Activated T-cell treated with anti-CD3 and anti-CD28 coated beads for 1 hour (primary cell): ENCODE measurements at regions not wholly inside any gene's neighbourhood (a gene's known extent, or its start where the extent isn't known, plus 50 kb on each side); places are given as distances from the start of the nearest gene placed in this dataset.
"Not testable (repeated sequence)": the region's sequence is repeated elsewhere in the genome, so short reads cannot be mapped to it uniquely, and the experiment has no call there.

Source experiments
- DNase-seq: peaks from one replicate; pipeline ENCODE4 v3.0.0-alpha.2; 2020; ENCODE audit warnings: low read depth

DNA sequence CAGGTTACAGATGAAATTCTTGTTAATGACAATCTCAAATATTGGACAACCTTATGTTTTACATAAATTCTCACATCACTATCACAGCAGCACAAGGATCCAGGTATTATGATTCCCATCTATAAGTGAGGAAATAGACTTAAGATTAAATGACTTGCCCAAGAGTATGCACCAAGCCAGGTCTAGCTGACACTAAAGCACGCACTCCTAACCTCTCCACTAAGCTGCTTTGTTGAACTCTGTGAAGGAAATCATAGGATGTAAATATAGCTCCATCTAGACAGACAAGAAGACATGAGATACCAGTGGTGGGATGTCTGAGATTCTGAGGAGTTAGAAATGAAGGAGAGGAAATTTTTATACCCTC is 87.9 kb downstream of the PHLDA1 start:
- DNase-seq, result no peak

DNA sequence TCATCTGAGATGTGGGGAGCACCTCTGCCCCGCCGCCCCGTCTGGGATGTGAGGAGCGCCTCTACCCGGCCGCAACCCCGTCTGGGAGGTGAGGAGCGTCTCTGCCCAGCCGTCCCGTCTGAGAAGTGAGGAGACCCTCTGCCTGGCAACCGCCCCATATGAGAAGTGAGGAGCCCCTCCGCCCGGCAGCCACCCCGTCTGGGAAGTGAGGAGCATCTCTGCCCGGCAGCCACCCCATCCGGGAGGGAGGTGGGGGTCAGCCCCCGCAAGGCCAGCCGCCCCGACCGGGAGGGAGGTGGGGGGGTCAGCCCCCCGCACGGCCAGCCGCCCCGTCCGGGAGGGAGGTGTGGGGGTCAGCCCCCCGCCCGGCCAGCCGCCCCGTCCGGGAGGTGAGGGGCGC is 89.9 kb downstream of the PHLDA1 start:
- DNase-seq, result not testable (repeated sequence)

DNA sequence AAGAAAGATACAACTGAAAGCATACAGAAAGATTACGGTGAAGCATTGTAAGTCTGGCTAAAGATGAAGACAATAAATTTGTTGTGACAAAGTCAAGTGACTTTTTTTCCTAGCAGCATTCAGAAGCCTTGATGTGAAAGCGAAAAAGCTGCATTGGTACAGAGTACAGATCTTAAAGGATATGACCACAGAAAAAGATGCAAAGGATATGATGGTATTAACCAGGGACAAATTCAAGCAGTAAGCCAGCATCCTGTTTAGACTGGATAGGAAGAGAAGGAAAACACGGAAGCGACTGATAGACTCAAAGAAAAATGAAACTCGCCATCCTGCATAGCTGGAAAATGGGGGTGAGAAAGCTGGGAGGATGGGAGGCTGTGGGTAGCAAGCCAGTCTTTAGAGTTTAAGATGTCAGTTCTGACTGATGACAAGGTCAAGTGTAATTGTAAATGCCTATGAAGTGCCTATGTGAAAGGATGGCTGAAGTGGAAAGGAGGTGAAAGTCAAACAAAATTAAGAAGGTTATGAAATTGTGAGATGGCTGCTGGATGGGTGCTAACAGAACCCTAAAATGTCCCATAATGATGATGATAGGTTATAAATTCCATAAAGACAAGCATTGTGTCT is 92.4 kb downstream of the PHLDA1 start:
- DNase-seq, result no peak

DNA sequence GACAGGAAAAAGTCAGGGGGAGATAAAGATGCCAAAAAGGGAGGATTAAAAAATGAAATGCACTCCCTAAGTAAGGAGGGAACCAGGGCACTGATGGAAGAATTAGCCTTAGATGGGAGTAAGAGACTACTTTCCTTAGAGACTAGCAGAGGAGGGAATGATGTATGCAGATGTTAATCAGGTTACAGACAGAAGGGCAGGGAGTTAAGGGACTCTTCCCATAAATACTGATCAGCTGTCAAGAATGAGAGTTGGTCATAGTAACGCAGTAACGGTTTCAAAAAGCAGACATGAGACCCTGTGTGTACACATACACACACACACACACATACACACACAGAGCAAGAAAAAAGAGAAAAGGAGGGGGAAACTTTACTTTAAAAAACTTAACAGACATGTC is 93.4 kb downstream of the PHLDA1 start:
- DNase-seq, result no peak

DNA sequence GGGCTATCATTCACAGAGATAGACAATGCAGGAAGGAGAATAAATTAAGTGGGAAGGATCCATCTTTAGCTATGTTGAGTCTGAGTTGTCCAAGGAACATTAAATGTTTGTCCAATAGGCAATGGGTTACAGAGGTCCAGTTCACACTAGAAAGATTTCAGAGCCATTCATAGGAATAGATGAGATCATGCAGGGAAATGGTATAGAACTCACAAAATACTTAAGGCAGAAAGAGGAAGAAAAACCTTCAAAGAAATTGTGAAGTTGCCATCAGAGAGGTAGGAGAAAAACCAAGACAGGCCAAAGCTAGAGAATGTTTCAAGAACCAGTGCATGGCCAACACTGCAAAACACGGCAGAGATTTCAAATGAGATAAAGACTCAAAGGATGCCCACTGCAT is 94.1 kb downstream of the PHLDA1 start:
- DNase-seq, result no peak

DNA sequence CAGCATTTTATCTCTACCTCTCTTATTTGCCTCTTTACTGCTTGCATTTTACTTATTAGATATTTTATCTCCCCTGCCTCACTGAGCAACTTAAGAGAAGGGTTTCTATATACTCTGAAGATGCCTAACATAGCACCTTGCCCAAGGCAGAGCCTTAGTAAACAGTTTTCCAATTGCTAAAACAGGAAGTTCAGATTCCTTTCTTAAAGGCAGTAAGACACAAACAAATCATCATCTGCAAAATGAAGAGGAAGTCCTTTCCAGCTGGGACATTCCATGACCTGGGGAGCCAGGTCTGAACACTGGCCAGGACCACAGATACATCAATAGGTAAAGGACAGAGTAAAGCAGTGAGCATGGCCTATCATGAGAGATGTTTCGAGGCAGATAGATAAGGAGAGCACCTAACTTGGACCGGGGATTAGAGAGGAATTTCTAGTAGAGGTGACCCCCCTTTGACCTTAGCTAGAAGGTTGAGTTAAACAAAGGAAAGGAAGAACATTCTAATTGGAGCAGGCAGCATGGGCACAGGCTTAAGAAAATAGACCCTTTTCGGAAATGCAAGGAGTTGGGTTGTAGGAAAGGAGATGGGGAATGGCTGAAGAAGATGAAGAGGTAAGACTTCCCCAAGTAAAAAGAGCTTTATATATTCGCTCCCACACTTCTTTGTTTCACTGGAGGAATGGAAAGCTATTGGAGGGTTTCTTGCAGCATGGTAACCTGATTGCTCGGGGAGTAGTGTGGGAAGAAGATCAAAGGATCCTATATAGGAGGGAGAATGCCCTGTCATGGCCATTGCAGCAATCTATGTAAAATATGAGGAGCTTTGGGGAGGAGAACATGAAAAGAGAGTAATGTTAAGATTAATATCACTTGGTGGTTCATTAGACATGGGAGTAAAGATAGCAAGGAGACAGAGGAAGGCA is 94.8 kb downstream of the PHLDA1 start:
- no peak for DNase-seq

DNA sequence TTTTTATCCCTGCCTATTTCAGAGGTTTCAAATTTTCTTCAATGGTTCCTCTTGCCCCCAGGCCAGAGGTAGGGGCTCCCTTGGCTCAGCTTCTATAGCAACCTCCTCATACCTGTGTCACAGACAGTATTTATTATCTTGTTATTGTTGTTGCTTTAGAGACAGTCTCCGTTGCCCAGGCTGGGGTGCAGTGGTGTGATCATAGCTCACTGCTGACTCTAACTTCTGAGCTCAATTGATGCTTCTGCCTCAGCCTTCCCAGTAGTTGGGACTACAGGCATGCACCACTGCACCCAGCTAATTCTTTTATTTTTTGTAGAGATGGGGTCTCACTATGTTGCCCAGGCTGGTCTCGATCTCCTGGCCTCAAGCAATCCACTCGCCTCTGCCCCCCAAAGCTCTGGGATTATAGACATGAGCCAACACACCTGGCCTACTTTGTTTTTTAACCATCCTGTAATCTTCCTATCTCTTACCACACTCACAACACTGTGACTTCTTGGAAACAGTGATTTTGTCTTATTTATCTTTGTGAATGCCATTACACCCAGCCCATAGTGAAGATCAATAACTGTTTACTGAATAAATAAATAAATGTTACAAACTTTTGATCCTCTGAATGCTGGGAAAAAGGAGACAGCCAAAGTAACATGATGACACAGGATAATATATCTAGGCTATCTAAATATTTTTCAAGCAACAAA is 95.9 kb downstream of the PHLDA1 start:
- no peak for DNase-seq

DNA sequence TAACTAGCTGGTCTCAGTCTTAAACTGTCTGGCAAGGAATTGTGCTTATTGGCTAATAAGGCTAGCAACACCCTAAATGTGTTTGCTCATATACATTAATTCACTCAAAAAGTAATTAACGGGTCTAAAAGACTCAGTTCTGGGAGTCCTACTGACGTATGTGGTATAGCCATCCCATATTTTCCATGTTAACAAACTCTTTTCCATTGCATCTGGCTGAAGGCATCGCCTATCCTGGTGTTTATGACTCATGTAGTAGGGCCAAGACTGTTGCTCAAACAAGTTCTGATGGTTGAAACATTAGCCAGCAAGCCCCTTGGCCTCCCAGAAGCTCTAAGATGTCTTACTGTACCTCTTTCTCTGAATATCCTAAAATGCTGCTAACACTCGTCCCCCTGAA is 98.5 kb downstream of the PHLDA1 start:
- DNase-seq, result no peak

DNA sequence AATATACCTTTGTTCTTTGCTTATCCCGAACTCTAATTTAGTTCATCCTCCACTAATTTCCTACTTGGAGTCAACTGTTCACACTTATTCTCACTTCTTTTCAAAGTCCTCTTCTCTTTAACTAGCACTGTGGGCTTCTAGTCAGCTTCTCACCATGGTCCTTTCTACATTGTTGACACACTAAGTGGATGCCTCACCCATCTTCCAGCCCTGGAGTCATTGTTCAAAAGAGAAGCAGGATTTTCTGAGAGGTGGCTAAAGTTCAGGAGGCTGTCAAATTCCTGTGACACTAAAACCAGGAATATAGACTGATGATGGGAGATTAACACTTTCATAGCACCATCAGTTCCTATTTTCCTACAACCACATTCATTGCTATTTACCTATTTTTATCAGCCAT is 99.3 kb downstream of the PHLDA1 start:
- no peak for DNase-seq

DNA sequence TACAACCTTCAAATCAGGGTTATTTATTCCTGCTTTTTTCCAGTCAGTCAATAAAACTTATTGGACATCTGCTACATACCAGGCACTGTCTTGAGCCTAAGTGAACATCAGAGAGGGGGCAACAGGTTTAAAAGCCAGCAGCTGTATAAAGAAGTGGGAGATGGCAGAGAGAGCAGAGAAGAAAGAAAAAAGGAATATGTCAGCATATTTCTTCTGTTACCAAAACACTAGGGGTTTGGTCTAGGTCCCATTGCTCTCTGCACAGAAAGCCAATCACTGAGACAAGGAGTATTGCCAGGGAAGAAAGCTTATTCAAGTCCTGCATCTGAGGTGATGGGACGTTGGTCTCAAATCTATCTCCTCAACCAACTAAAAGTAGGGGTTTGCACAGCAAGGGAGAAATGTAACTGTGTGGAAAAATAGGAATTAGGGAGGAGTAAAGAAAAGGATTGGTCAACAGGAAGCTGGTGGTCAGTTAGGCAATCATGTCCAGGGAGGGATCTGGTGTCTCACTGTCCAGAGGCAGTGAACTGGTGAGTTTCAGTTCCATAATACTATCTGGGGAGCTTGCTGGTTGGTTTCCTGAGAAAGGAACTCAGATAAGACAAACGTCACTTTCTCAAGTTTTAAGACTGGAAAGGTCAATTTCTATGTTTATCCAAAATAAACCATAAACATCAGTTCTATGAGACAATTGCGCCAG is 107.5 kb downstream of the PHLDA1 start:
- no peak for DNase-seq

DNA sequence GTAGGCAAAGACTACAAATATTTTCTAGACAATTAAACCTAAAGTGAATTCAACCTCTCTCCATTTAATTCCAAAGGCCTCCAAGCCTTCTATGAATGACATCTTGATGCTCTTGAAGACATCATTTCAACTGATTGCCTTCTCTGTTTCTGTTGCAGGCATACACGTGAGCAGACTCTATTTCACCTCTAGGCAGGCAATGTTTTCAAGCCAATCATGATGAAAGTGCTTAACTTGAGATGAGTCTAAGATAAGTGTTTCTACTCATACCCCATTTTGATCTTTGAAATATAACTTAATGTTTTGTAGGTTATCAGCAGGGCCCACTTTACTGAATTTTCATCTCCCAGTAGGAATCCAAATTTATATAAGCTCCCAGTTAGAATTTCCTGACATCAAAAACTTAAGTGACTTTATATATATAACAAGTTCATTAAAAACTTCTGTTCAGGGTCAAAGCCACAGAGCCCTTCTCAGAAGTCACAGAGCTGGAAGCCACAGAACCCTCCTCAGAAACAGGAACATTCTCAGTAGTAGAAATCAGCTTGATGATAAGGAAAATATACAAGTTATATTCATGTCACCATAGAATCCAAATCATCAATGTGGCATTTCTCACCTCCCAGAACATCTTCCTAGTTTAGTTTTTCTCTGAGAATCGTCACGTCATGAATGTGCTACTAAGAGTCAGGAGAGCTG is 108.5 kb downstream of the PHLDA1 start:
- no peak for DNase-seq

DNA sequence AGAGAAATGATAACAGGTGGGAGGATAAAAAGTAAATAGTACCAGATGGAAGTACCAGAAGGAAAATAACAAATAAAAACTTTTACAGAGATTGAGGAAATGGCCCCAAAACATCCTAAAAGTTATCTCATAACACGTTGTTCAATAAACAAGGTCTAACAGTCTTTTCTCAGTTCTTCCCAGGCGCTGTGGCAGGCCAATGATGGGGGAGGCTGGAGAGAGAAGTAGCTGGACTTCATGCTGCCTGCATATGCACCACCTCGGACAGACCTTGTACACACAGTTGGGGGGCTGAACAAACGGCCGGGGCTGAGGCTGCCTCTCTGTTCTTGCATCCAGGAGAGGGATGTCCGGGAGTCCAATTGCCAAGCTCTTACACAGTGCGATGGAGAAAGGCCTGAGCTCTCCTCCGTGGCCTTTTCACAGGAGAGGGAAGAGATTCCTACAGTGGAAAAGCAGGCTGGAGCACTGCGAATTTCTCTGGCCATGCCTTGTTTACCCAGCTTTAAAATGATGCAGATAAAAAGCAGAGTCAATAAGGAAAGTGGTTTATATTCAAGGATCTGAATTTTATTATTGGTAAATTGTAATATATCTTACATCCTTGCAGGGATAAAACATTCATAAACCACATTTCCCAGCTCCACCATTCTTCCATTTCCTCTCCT is 109.8 kb downstream of the PHLDA1 start:
- DNase-seq, result no peak

DNA sequence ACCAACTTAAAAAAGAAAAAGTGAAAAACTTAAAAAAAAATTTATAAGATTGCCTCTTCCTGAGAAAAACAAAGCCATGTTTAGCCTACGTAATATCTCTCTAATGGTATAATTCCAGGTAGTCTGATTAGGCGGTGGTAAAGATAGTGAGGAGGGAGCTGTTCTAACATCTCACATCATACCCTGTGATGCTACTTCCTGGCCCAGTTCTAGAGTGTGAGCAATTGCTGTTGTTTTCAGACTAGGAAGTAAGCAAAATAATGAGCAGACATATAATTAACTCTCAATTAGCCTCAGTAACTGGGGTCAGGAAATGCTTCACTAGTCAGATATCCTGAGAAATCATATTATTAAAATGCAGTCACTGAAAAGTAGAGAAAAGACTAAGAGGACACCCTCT is 113.9 kb downstream of the PHLDA1 start:
- no peak for DNase-seq

DNA sequence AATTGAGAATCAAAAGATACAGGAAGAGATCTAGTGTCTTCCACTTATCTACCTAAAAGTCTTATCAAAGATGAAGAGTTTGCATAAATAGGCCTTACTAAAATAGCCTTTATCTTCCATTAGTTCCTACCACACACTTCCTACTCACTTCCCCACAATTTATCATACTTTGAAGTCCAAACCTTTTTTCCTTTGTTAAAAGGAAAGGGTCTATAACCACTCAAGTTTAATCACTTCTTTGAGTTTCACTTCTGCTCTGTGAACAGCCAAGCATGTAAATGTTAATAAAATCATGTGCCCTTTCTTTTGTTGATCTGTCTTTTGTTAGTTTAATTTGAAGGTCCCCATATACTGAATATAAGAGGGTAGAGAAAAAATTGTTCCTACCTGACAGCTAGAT is 114.5 kb downstream of the PHLDA1 start:
- no peak for DNase-seq

DNA sequence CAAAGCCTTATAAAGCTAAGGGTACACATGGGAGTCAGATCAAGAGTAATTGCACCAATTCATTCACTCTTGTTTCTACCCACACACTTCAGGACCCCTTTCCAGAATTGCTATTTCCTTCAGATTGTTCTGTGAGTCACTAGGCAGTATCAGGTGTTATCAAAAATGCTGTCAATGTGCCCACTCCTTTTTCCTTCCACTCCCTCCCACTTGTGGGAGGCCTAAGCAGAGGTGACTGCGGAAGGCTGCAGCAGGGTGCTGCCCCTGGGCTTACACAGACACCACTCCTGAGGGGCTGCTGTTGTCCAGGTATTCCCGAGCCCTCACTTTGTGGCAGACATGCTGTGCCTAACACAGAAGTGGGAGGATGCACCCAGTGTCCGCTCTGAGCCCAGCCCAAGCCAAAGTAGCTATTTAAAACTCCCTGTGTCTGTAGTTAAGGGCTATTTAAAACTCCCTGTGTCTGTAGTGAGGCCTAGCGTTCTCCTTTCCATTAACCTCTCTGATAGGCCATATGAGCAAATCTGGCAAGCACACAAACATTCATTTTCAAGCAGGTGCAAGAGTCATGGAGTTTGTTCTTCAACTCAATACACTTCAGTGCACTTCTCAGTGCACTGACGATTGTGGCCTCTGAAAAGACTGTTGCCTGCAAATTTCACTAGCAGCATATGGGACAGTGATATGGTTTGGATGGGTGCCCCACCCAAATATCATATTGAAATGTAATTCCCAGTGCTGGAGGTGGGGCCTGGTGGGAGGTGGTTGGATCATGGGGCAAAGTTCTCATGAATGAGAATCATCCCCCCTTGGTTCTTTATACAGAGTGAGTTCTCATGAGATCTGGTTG is 117.8 kb downstream of the PHLDA1 start:
- DNase-seq, result no peak

DNA sequence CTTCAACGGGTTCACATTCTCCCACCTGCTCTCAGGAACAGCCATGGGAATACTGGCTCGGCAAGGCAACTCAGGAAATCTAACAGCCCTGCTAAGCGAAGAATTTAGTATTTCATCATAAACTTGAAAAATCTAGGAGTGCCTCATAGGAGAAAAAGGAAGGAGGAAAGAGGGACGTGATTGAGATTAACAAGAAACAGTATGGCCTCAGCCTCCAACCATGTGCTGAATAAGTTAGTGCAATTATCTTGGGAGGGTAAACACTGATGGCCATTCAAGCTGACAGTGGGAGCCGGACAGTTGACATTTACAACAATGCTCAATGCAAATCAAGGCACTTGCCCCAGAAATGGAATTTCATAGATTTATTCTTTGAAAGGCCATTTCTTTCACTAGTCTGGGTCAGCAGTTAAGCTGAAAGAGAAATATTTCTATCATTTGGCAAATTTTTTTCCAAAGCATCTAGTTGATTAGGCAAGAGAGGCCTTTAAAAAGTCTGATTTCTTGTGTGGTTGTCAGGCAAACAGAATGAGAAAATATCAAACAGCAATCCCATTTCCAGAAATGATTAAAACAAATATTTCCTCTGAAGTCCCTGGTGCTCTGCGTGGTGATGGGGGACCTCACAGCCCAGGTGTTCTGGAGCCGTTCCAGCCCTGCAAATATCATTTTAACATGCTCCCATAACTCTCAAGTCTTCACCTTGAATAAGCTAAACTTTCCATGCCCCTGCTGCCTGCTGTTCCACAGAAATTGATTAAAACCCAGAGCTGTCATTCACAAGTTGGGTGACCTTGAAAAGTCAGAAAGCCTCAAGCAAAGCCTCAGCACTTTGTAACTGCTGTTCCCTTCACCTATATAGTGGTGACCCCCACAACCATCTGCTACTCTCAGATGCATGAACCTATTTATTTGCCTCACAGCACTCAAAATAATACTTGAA is 121.6 kb downstream of the PHLDA1 start:
- DNase-seq, result no peak

DNA sequence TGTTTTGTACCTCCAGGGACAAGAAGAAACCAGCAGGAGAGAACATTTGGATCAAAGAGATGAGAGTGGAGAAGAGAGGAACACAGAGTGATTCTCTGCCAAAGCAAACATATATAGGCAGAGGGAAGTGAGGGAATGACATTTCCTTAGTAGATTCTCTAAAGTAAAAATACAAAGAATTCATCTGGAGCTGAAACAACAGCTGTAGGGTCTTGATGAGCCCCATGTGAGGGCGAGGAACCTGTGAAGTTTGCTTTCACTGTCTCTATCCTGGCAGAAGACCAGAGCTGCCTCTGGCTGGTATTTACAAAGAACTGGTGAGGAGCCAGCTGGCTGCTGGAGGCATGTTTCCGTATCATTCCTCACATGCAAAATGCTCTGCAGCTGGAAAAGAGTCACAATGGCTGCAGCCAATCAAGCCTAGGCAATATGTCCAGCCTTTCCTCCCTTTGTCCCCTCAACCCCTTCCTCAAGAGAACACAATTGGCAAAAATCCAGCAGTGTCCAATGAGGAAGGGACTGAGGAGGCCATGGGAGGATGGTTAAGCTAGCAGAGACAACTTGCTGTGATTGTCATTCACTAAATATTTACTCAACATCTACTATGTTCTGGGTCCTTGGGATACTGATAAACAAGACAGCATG is 122.5 kb downstream of the PHLDA1 start:
- no peak for DNase-seq

DNA sequence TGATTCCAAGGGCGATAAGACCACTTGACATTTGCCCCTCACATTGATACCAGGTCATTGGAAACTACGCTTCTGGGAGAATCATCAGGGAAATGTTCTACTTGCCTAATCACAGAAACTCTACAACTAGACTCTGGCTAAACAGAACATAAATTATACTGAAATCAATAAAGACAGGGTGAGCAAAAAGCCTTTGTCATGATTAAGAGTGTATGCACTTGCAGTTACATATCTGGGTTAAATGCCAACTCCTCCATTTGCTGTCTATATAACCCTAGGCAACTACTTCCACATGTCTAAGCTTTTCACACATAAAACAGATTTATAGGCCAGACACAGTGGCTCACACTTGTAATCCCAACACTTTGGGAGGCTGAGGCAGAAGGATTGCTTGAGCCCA is 125.7 kb downstream of the PHLDA1 start:
- DNase-seq, result no peak

DNA sequence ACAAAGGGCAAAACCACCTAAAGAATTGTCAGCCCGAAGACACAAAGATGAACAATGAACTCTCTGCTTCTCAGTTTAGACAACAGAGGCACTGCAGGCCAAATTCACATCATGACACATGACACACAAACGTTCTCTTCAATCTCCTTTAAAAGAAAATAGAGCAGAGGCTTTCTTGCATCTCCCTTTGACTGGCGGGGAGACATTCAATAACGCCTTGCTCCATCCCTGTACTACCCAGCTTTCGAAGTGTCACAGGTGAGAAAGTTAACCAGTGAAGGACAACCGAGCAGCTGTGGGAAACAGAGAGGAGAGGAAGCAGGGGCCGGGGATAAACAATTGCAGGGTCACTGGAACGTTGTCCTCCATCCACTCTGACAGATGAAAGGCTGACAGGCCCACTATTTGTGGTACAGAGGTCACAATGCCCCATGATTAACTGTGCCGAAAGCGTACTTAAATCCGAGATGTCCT is 130.8 kb downstream of the PHLDA1 start:
- DNase-seq, result no peak
